IPS DF 6.9 (cell line): ENCODE measurements at regions not wholly inside any gene's neighbourhood (a gene's known extent, or its start where the extent isn't known, plus 50 kb on each side); places are given as distances from the start of the nearest gene placed in this dataset.
"Not testable (repeated sequence)": the region's sequence is repeated elsewhere in the genome, so short reads cannot be mapped to it uniquely, and the experiment has no call there.

ENCODE experiments used
- DNase-seq: peaks from one replicate; pipeline ENCODE4 v3.0.0-alpha.2; 2013; ENCODE audit warnings: low read depth, low spot score
- H3K27ac ChIP-seq: one replicate; pipeline ENCODE4 v1.5.1; 2013; ENCODE audit warnings: low read length, control low read depth
- H3K27me3 ChIP-seq: 2 replicates; pipeline ENCODE4 v1.6.1; 2013; ENCODE audit warnings: mild to moderate bottlenecking, low read length; ENCODE audit not compliant: control insufficient read depth, insufficient read depth
- H3K36me3 ChIP-seq: 2 replicates; pipeline ENCODE4 v1.6.1; 2013; ENCODE audit warnings: low read length; ENCODE audit not compliant: control insufficient read depth, insufficient read depth
- H3K4me1 ChIP-seq: 2 replicates; pipeline ENCODE4 v1.6.1; 2013; ENCODE audit warnings: low read length; ENCODE audit not compliant: control insufficient read depth, insufficient read depth
- H3K4me3 ChIP-seq: 2 replicates; pipeline ENCODE4 v1.5.1; 2013; ENCODE audit warnings: mild to moderate bottlenecking, low read length
- H3K9me3 ChIP-seq: 2 replicates; pipeline ENCODE4 v1.6.1; 2013; ENCODE audit warnings: low read length, inconsistent platforms; ENCODE audit not compliant: control insufficient read depth, insufficient read depth
- WGBS: extraction: QIAGEN DNeasy Blood & Tissue Kit; methylation state at CpG from one replicate; pipeline ENCODE4 v1.1.7; 2013; ENCODE audit warnings: mixed read lengths, missing lambda C conversion rate; ENCODE audit not compliant: insufficient read length, insufficient coverage; 5-methylcytosine and 5-hydroxymethylcytosine counted together

GRCh38 chr16:29294400-29294933 is 112.0 kb downstream of the NPIPB11 start:
- DNase-seq, H3K4me3 ChIP-seq, H3K4me1 ChIP-seq, H3K36me3 ChIP-seq, H3K27me3 ChIP-seq, H3K9me3 ChIP-seq, H3K27ac ChIP-seq: not testable (repeated sequence)
- WGBS = no CpG with 5 or more reads among the region's 12 CpGs

- not testable (repeated sequence) for H3K9me3 ChIP-seq, H3K4me3 ChIP-seq, H3K27ac ChIP-seq, H3K4me1 ChIP-seq, DNase-seq, H3K36me3 ChIP-seq, H3K27me3 ChIP-seq
- no CpG with 5 or more reads among the region's 9 CpGs for WGBS
Measured at GRCh38 chr16:29293545-29293944, 113.0 kb downstream of the NPIPB11 start.

- not testable (repeated sequence) for H3K4me1 ChIP-seq, H3K27me3 ChIP-seq, H3K36me3 ChIP-seq, H3K4me3 ChIP-seq, DNase-seq, H3K27ac ChIP-seq, H3K9me3 ChIP-seq
- WGBS = no CpG with 5 or more reads among the region's 24 CpGs
Measured at GRCh38 chr16:29292952-29293471, 113.5 kb downstream of the NPIPB11 start.

GRCh38 chr16:29291329-29292271 is 114.9 kb downstream of the NPIPB11 start:
- no CpG with 5 or more reads among the region's 30 CpGs for WGBS

GRCh38 chr16:29290631-29291247 is 115.8 kb downstream of the NPIPB11 start:
- DNase-seq = peak; percentile 48
- Histone ChIP-seq H3K27ac (no peak overlapping the region), H3K36me3 (no peaks in the 10 kb centered on the region), H3K4me3 (no peak overlapping the region), H3K27me3 (no peaks in the 10 kb centered on the region), H3K4me1 (peaks cover 4% of the 10 kb centered on the region), H3K9me3 (no peaks in the 10 kb centered on the region)
- no CpG with 5 or more reads among the region's 24 CpGs for WGBS

More at GRCh38 chr16:29291329-29292271, 114.9 kb downstream of the NPIPB11 start:
- H3K4me1 ChIP-seq, DNase-seq, H3K4me3 ChIP-seq, H3K27me3 ChIP-seq, H3K36me3 ChIP-seq, H3K27ac ChIP-seq, H3K9me3 ChIP-seq: not testable (repeated sequence)

- not testable (repeated sequence) for H3K4me3 ChIP-seq, H3K4me1 ChIP-seq, H3K27ac ChIP-seq, DNase-seq, H3K9me3 ChIP-seq, H3K27me3 ChIP-seq, H3K36me3 ChIP-seq
- no CpG with 5 or more reads among the region's 13 CpGs for WGBS
Measured at GRCh38 chr16:29289516-29290239, 116.8 kb downstream of the NPIPB11 start.

GRCh38 chr16:29288711-29289474 is 117.6 kb downstream of the NPIPB11 start:
- not testable (repeated sequence) for DNase-seq, H3K27ac ChIP-seq, H3K4me3 ChIP-seq, H3K9me3 ChIP-seq, H3K4me1 ChIP-seq, H3K36me3 ChIP-seq, H3K27me3 ChIP-seq
- no CpG with 5 or more reads among the region's 29 CpGs for WGBS

- H3K27me3 ChIP-seq, H3K27ac ChIP-seq, DNase-seq, H3K4me1 ChIP-seq, H3K9me3 ChIP-seq, H3K4me3 ChIP-seq, H3K36me3 ChIP-seq: not testable (repeated sequence)
- no CpG with 5 or more reads among the region's 14 CpGs for WGBS
Measured at GRCh38 chr16:29287871-29288535, 118.5 kb downstream of the NPIPB11 start.

GRCh38 chr16:29287246-29287645 is 119.3 kb downstream of the NPIPB11 start:
- H3K4me1 ChIP-seq, H3K27ac ChIP-seq, H3K9me3 ChIP-seq, DNase-seq, H3K36me3 ChIP-seq, H3K27me3 ChIP-seq, H3K4me3 ChIP-seq: not testable (repeated sequence)
- WGBS = no CpG with 5 or more reads among the region's 5 CpGs
